Gastrocnemius medialis (tissue), 4 donors: ENCODE measurements at regions not wholly inside any gene's neighbourhood (a gene's known extent, or its start where the extent isn't known, plus 50 kb on each side); places are given as distances from the start of the nearest gene placed in this dataset.

Experiments used
- ATAC-seq, 2 donors: fragments of 150-250 bp; one replicate each; pipeline ENCODE4 v1.9.1; 2016
- DNase-seq, 2 donors: peaks; one replicate each; pipeline ENCODE4 v3.0.0-alpha.2; 2019
- H3K27ac ChIP-seq, 4 donors: fragments of 200-600 bp; sonication (generic); 1 replicate in 1 of 4; 2 replicates in 3 of 4; pipeline ENCODE4 v1.5.1; 2016 to 2018; ENCODE audit warnings: mild to moderate bottlenecking in 2 of 4, moderate library complexity in 1 of 4
- H3K27me3 ChIP-seq, 3 donors: fragments of 200-600 bp; sonication (generic) in 2 of 3; 1 replicate in 1 of 3; 2 replicates in 2 of 3; pipeline versions ENCODE4 v1.5.1 to v1.6.0; 2016 to 2019; ENCODE audit warnings: mild to moderate bottlenecking in 1 of 3, moderate library complexity in 1 of 3
- H3K36me3 ChIP-seq, 2 donors: fragments of 200-600 bp; sonication (generic) in 1 of 2; one replicate each; pipeline ENCODE4 v1.5.1; 2017 to 2018
- H3K4me1 ChIP-seq, 2 donors: fragments of 200-600 bp; sonication (generic) in 1 of 2; one replicate each; pipeline ENCODE4 v1.5.1; 2016 to 2017; ENCODE audit warnings: mild to moderate bottlenecking in 2 of 2
- H3K4me3 ChIP-seq, 4 donors: fragments of 200-600 bp; sonication (generic) in 3 of 4; 1 replicate in 1 of 4; 2 replicates in 3 of 4; pipeline ENCODE4 v1.5.1; 2016 to 2019; ENCODE audit warnings: mild to moderate bottlenecking in 2 of 4
- H3K9me3 ChIP-seq, 3 donors: fragments of 200-600 bp; sonication (generic) in 2 of 3; 1 replicate in 1 of 3; 2 replicates in 2 of 3; pipeline ENCODE4 v1.5.1; 2016 to 2019
- POLR2A ChIP-seq, 2 donors: fragments of 450-650 bp; IDR thresholded peaks; one replicate each; pipeline ENCODE4 v1.6.1; 2017; ENCODE audit warnings: antibody characterized with exemption in 2 of 2, mild to moderate bottlenecking in 2 of 2, moderate library complexity in 2 of 2
- in situ Hi-C, 4 donors: fragments of 200-750 bp; cut with MboI; loops; one replicate each; pipeline versions ENCODE4 v1.15.0 to v1.8.0; 2017; ENCODE audit warnings: low sequenced_read_pairs in 4 of 4
- intact Hi-C: fragments of 100-400 bp; cut with DNase I; formaldehyde crosslinking; loops from one replicate; pipeline ENCODE4 v1.15.1; 2023; ENCODE audit warnings: low total_unique reads
- TF ChIP-seq, protein P1 (sequence below), 5 experiments: fragments of 450-650 bp in 3 of 5; fragments of 200-600 bp in 2 of 5; sonication (generic) in 2 of 5; IDR thresholded peaks in 4 of 5; conservative IDR thresholded peaks in 1 of 5; 1 replicate in 4 of 5; 2 replicates in 1 of 5; pipeline ENCODE4 v1.5.1; 2016 to 2019; ENCODE audit warnings: antibody characterized with exemption in 5 of 5, mild to moderate bottlenecking in 3 of 5, moderate library complexity in 3 of 5

DNA sequence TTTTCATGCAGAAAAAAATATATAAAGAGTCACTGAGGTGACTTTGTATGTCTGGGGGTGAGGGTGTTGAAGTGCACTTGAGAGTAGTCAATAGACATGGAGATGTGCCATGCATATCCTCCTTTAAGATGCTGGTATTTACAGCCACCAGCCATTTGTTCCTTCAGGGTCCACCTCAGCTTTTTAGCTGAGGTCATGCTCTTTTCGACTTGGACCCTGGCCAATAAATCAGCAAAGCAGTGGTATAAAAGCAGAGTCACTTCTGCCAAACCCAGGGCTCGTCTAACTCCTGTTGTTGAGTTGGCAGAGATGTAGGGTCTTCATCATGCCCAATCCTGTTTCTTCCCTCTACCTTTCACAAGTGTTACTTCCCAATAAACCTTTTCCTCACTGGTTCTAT, 75.1 kb upstream of the OSTN start:
- in situ Hi-C loops (no loop called here), intact Hi-C loops (no loop called here)

DNA sequence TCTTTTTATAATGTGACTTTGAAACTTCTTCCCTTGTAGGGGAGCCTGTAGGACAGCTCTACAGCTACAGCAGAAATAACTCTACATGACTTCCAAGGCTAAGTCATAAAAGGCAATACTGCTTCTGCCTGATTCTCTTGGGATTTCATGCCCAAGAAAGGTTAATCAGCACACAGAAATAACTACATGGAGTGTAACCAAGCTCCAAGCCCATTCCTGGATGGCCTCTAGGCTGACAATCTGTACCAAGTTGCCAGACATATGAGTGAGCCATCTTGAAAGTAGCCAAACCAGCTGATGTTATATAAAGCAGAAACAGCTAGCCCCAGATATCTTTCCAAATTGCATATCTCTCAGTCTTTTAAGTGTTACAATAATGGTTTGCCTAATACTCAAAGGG, 75.8 kb upstream of the OSTN start:
- Histone ChIP-seq H3K27me3 (no peaks in the 10 kb centered on the region), H3K4me1 (no peaks in the 10 kb centered on the region), H3K9me3 (no peaks in the 10 kb centered on the region), H3K27ac (no peak overlapping the region), H3K36me3 (no peaks in the 10 kb centered on the region), H3K4me3 (no peak overlapping the region)
- TF ChIP-seq, protein P1, sequence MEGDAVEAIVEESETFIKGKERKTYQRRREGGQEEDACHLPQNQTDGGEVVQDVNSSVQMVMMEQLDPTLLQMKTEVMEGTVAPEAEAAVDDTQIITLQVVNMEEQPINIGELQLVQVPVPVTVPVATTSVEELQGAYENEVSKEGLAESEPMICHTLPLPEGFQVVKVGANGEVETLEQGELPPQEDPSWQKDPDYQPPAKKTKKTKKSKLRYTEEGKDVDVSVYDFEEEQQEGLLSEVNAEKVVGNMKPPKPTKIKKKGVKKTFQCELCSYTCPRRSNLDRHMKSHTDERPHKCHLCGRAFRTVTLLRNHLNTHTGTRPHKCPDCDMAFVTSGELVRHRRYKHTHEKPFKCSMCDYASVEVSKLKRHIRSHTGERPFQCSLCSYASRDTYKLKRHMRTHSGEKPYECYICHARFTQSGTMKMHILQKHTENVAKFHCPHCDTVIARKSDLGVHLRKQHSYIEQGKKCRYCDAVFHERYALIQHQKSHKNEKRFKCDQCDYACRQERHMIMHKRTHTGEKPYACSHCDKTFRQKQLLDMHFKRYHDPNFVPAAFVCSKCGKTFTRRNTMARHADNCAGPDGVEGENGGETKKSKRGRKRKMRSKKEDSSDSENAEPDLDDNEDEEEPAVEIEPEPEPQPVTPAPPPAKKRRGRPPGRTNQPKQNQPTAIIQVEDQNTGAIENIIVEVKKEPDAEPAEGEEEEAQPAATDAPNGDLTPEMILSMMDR (IDR thresholded peaks at IDR 0.05 in 4 of 5, conservative IDR thresholded peaks at IDR 0.05 in 1 of 5), result no peak
- no peak for TF ChIP-seq POLR2A (IDR thresholded peaks at IDR 0.05)
- ATAC-seq (no peak), DNase-seq (no peak)
- in situ Hi-C loops (no loop called here), intact Hi-C loops (no loop called here)

More for the DNA sequence above, 75.1 kb upstream of the OSTN start:
- Histone ChIP-seq H3K9me3 (no peaks in the 10 kb centered on the region), H3K36me3 (no peaks in the 10 kb centered on the region), H3K4me3 (no peak overlapping the region), H3K4me1 (no peaks in the 10 kb centered on the region), H3K27me3 (no peaks in the 10 kb centered on the region), H3K27ac (no peak overlapping the region)
- DNase-seq (no peak), ATAC-seq (no peak)
- TF ChIP-seq, protein P1 (IDR thresholded peaks at IDR 0.05 in 4 of 5, conservative IDR thresholded peaks at IDR 0.05 in 1 of 5), result no peak
- no peak for TF ChIP-seq POLR2A (IDR thresholded peaks at IDR 0.05)

DNA sequence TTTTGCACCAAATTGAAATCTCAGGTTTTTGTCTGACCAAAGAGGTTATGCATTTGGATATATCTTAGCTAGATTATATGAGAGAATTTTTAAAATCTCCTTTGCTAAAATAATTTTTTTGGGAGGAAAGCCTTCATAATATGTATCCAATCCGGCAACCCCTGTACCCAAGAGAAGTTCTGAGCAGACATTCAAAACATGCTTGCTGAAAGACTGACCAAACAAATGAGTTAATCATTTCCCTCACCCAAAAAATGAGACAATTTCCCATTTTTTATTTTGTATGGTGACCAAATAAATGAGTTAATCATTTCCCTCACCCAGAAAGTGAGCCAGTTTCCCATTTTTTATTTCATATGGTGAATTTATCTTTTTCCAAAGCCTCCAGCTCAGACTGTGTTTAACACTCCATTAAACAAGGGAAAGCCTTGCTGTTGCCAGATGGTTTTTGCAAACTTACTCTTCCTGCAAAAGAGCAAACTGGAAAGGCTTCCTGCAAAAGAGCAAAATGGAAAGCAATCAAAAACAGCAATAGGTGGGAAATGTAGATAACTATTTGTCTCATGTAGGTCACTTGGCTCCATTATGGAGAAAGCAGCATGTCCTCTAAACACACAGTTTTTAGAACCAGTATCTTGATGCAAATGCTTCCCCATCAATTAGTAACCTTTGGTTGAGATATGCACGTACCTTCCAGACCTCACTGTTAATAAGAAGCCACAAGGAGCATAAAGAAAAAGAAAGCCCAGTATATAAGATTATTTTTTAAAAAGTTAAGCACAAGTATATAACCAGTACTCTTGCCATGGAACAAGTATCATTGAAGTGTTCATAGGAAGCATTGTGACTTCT, 78.4 kb upstream of the OSTN start:
- Histone ChIP-seq H3K4me1 (no peaks in the 10 kb centered on the region), H3K27me3 (no peaks in the 10 kb centered on the region), H3K9me3 (no peaks in the 10 kb centered on the region), H3K36me3 (no peaks in the 10 kb centered on the region), H3K27ac (no peak overlapping the region), H3K4me3 (no peak overlapping the region)
- TF ChIP-seq, protein P1 (IDR thresholded peaks at IDR 0.05 in 4 of 5, conservative IDR thresholded peaks at IDR 0.05 in 1 of 5), result no peak
- no peak for TF ChIP-seq POLR2A (IDR thresholded peaks at IDR 0.05)
- intact Hi-C loops, result no loop called here
- DNase-seq, result no peak
- no peak for ATAC-seq
- in situ Hi-C loops, result no loop called here

DNA sequence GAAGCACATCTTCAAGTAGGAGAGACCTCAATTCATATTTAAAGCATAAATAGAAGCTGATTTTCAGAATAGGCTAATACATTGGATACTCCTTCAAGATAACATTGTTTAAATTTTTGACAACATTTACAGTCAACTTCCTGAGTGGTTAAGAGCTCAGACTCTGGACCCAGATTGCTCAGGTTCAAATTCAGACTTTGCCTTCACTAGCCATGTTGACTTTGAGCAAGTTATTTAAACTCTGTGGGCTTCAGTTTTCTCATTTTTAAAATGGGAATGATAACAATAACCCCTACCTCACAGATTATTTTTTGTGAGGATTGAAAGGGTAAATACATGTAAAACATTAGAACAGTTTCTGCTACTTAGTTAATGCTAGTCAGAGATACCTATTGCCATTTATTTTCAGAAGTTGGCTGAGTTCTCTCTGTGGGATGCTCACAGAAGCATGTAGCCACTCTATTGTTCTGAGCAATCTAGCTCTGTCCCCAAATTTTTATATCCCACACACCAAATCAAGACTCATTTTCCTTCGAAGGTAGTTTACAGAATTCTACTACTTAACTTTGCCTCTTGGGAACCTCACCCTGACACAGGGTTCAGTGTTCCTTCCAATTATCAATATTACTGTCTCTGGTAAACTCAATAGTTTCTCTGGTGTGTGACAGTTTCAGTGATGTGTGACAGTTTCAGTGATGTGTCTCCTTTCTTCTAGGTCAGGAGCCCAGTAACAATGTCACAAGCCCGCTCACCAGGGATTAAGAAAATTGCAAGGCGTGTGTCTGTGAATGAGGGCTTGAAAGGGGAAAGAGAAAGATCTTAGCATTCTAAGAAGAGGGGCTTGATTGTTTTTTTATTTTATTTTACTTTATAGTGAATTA, 79.4 kb upstream of the OSTN start:
- no peaks in the 10 kb centered on the region for H3K27me3 ChIP-seq
- in situ Hi-C loops (no loop called here), intact Hi-C loops (no loop called here)
- H3K4me3 ChIP-seq, result no peak overlapping the region
- ATAC-seq (no peak), DNase-seq (no peak)
- no peaks in the 10 kb centered on the region for H3K36me3 ChIP-seq
- no peaks in the 10 kb centered on the region for H3K4me1 ChIP-seq
- no peak for TF ChIP-seq POLR2A (IDR thresholded peaks at IDR 0.05)
- TF ChIP-seq, protein P1 (IDR thresholded peaks at IDR 0.05 in 4 of 5, conservative IDR thresholded peaks at IDR 0.05 in 1 of 5), result no peak
- H3K9me3 ChIP-seq, result no peaks in the 10 kb centered on the region
- no peak overlapping the region for H3K27ac ChIP-seq
